Activated CD8-positive, alpha-beta T cell treated with anti-CD3 and anti-CD28 coated beads, Interleukin-2, amount 10 ng/mL, durations not matched to agents 7 days and 5 days (primary cell): ENCODE measurements at regions not wholly inside any gene's neighbourhood (a gene's known extent, or its start where the extent isn't known, plus 50 kb on each side); places are given as distances from the start of the nearest gene placed in this dataset.

Experiments used
- ATAC-seq: fragments of 150-1000 bp; cut with Tn5 transposase; one replicate; pipeline ENCODE4 v1.10.0; 2021; ENCODE audit warnings: moderate library complexity
- CTCF ChIA-PET: fragments of 350-600 bp; sonication (Branson Sonifier 250); formaldehyde crosslinking; loops from one replicate; lab custom pipeline; 2021; ENCODE audit warnings: antibody characterized with exemption; lab: Charles Lee
- POLR2A ChIA-PET: fragments of 350-600 bp; sonication (Branson Sonifier 250); formaldehyde crosslinking; loops from one replicate; lab custom pipeline; 2021; ENCODE audit warnings: antibody characterized with exemption; lab: Charles Lee
- DNase-seq: peaks from one replicate; pipeline ENCODE4 v3.0.0-alpha.2; 2020
- H3K27ac Mint-ChIP-seq: one replicate; pipeline ENCODE4 v1.8.0; 2021; ENCODE audit warnings: mild to moderate bottlenecking, mixed read lengths
- H3K27me3 Mint-ChIP-seq: one replicate; pipeline ENCODE4 v1.8.0; 2021; ENCODE audit warnings: low read depth, mixed read lengths
- H3K36me3 Mint-ChIP-seq: one replicate; pipeline ENCODE4 v1.8.0; 2021; ENCODE audit warnings: low read depth, mixed read lengths
- H3K4me1 Mint-ChIP-seq: one replicate; pipeline ENCODE4 v1.8.0; 2021; ENCODE audit warnings: low read depth, mixed read lengths
- H3K4me3 Mint-ChIP-seq: one replicate; pipeline ENCODE4 v1.8.0; 2021; ENCODE audit warnings: mild to moderate bottlenecking, mixed read lengths
- H3K9me3 Mint-ChIP-seq: one replicate; pipeline ENCODE4 v1.8.0; 2022; ENCODE audit warnings: mixed read lengths; ENCODE audit not compliant: insufficient read depth

- ChIA-PET CTCF (interaction anchor here (1.4 kb wide), 1 partner anchor 11 kb away, joined by 3 read pairs; no protein-coding TSS in a partner anchor), POLR2A (no interaction called here)
- Mint-ChIP-seq H3K27ac (no peak overlapping the region), H3K27me3 (no peaks in the 10 kb centered on the region), H3K4me3 (no peak overlapping the region), H3K4me1 (peaks cover 14% of the 10 kb centered on the region), H3K36me3 (peaks cover 7% of the 10 kb centered on the region), H3K9me3 (no peaks in the 10 kb centered on the region)
- no peak for DNase-seq
- no peak for ATAC-seq
Measured at GRCh38 chr2:204012072-204012653, 75.6 kb downstream of the ICOS start.

- no peaks in the 10 kb centered on the region for H3K27me3 Mint-ChIP-seq
- DNase-seq (no peak), ATAC-seq (no peak)
- H3K4me3 Mint-ChIP-seq, result no peak overlapping the region
- H3K4me1 Mint-ChIP-seq, result peaks cover 17% of the 10 kb centered on the region
- no peaks in the 10 kb centered on the region for H3K9me3 Mint-ChIP-seq
- ChIA-PET CTCF (interaction anchor here (0.6 to 1.6 kb wide), 6 partner anchors 8 to 77 kb away, joined by 3 to 10 read pairs (median 3); no protein-coding TSS in a partner anchor), POLR2A (interaction anchor here (1.5 kb wide), 1 partner anchor 12 kb away, joined by 3 read pairs; no protein-coding TSS in a partner anchor)
- H3K36me3 Mint-ChIP-seq, result peaks cover 4% of the 10 kb centered on the region
- H3K27ac Mint-ChIP-seq, result no peak overlapping the region
Measured at GRCh38 chr2:204015118-204015843, 78.7 kb downstream of the ICOS start.

GRCh38 chr2:204018717-204019116 lies 82.2 kb downstream of the ICOS start:
- Mint-ChIP-seq H3K9me3 (no peaks in the 10 kb centered on the region), H3K4me3 (no peak overlapping the region), H3K36me3 (peaks cover 4% of the 10 kb centered on the region), H3K27me3 (no peaks in the 10 kb centered on the region), H3K27ac (no peak overlapping the region), H3K4me1 (peaks cover 21% of the 10 kb centered on the region)
- POLR2A ChIA-PET, result no interaction called here
- DNase-seq, result no peak
- CTCF ChIA-PET, result interaction anchor here (1.2 kb wide), 1 partner anchor 19 kb away, joined by 5 read pairs; no protein-coding TSS in a partner anchor
- no peak for ATAC-seq

GRCh38 chr2:204019572-204020501 lies 83.3 kb downstream of the ICOS start:
- H3K4me1 Mint-ChIP-seq, result peaks cover 21% of the 10 kb centered on the region
- POLR2A ChIA-PET, result no interaction called here
- H3K4me3 Mint-ChIP-seq, result no peak overlapping the region
- peaks cover 4% of the 10 kb centered on the region for H3K36me3 Mint-ChIP-seq
- no peak overlapping the region for H3K27ac Mint-ChIP-seq
- H3K27me3 Mint-ChIP-seq, result no peaks in the 10 kb centered on the region
- ATAC-seq (peak; percentile 69), DNase-seq (peak; percentile 39)
- CTCF ChIA-PET, result interaction anchor here (1.2 kb wide), 1 partner anchor 20 kb away, joined by 5 read pairs; no protein-coding TSS in a partner anchor
- no peaks in the 10 kb centered on the region for H3K9me3 Mint-ChIP-seq

- no peaks in the 10 kb centered on the region for H3K27me3 Mint-ChIP-seq
- H3K4me3 Mint-ChIP-seq, result no peak overlapping the region
- ChIA-PET POLR2A (interaction anchor here (0.6 to 0.7 kb wide), 2 partner anchors 28 to 95 kb away, joined by 3 read pairs; no protein-coding TSS in a partner anchor), CTCF (interaction anchor here (0.7 to 2.0 kb wide), 2 partner anchors 30 to 157 kb away, joined by 3 to 6 read pairs; no protein-coding TSS in a partner anchor)
- H3K36me3 Mint-ChIP-seq, result peaks cover 4% of the 10 kb centered on the region
- H3K27ac Mint-ChIP-seq, result no peak overlapping the region
- H3K4me1 Mint-ChIP-seq, result peaks cover 20% of the 10 kb centered on the region
- DNase-seq (no peak), ATAC-seq (no peak)
- H3K9me3 Mint-ChIP-seq, result no peaks in the 10 kb centered on the region
Measured at GRCh38 chr2:204021290-204022081, 84.9 kb downstream of the ICOS start.

DNA sequence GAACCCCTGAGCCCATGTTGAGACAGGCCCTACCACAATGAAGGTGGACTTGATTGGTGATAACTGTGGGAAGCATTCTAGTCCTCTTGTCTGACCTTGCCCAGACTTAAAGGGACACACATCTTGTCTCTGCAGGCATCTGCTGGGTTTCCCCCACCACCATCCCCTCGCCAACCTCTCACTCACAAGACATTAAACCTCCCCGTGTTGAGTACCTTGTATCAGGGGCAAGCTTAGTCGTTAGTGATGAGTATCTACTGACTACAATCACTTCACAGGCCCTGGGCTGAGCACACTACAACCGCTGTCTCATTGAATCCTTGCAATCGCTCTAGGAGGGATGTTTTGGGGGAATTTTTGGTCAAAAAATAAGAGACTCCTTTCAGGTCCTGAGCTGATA lies 86.0 kb downstream of the ICOS start:
- ATAC-seq (no peak), DNase-seq (no peak)

GRCh38 chr2:204023088-204023487 lies 86.5 kb downstream of the ICOS start:
- H3K27ac Mint-ChIP-seq, result no peak overlapping the region
- POLR2A ChIA-PET, result interaction anchor here (0.6 kb wide), 2 partner anchors 84 to 1504 kb away, joined by 3 to 4 read pairs; no protein-coding TSS in a partner anchor
- ATAC-seq, result no peak

More for the DNA sequence above, 86.0 kb downstream of the ICOS start:
- ChIA-PET POLR2A (no interaction called here), CTCF (interaction anchor here (0.6 to 3.1 kb wide), 11 partner anchors 8 to 143 kb away, joined by 3 to 10 read pairs (median 4); no protein-coding TSS in a partner anchor)
- peaks cover 30% of the 10 kb centered on the region for H3K4me1 Mint-ChIP-seq
- H3K36me3 Mint-ChIP-seq, result peaks cover 4% of the 10 kb centered on the region
- no peaks in the 10 kb centered on the region for H3K27me3 Mint-ChIP-seq
- H3K27ac Mint-ChIP-seq, result no peak overlapping the region
- no peaks in the 10 kb centered on the region for H3K9me3 Mint-ChIP-seq
- H3K4me3 Mint-ChIP-seq, result no peak overlapping the region

DNA sequence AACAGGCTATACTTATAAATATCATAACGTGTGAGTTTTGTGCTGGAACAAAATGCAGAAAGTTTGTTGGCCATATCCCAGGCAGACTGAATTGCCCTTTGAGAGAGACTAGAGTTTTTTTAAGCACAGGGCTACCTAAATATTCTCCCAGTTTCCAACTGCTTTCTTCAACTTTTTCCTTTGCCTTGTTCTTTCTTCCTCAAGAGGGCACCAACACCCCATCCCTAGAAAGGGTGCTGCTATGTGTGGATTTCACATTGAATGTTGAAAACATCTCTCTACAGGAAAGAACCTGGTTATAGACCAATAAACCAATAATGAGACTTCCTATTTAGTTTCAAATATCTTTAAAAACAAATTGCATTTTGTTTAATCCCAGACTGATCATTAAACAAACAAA lies 87.9 kb downstream of the ICOS start:
- DNase-seq, result no peak
- H3K9me3 Mint-ChIP-seq, result no peaks in the 10 kb centered on the region
- H3K4me1 Mint-ChIP-seq, result peaks cover 25% of the 10 kb centered on the region
- ATAC-seq, result no peak
- ChIA-PET CTCF (interaction anchor here (0.7 to 3.1 kb wide), 15 partner anchors 10 to 156 kb away, joined by 3 to 10 read pairs (median 4); no protein-coding TSS in a partner anchor), POLR2A (no interaction called here)
- H3K4me3 Mint-ChIP-seq, result no peak overlapping the region
- H3K27me3 Mint-ChIP-seq, result no peaks in the 10 kb centered on the region
- no peak overlapping the region for H3K27ac Mint-ChIP-seq
- no peaks in the 10 kb centered on the region for H3K36me3 Mint-ChIP-seq

More at GRCh38 chr2:204023088-204023487, 86.5 kb downstream of the ICOS start:
- Mint-ChIP-seq H3K4me1 (peaks cover 30% of the 10 kb centered on the region), H3K36me3 (peaks cover 1% of the 10 kb centered on the region), H3K9me3 (no peaks in the 10 kb centered on the region), H3K27me3 (no peaks in the 10 kb centered on the region), H3K4me3 (no peak overlapping the region)
- CTCF ChIA-PET, result interaction anchor here (0.6 to 3.1 kb wide), 14 partner anchors 8 to 144 kb away, joined by 3 to 10 read pairs (median 4); no protein-coding TSS in a partner anchor
- no peak for DNase-seq

DNA sequence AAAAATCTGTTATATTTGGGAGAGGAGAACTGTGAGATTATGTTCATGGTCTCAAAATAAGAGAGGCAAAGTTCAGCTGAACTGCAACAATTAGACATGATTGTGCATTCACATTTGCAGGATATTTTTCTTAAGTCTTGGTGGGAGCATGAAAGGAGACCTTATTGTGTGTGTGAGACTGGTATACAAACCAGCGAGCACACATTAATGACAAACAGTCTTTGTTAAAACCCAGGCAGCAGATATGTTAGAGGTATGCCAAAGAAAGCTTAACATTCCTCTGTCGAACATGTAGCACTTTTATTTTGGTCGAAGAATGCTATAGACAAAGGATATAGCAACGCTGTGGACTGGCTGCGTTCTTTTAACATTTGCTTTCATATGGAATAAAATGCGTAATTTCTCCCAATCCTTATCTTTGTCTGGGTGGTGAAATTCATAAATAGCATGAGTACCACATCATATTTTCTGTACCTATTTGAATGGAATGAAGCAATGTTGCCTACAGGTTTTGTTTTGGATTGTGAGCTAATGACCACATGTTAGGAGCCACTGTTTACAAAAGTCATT lies 88.4 kb downstream of the ICOS start:
- no peak overlapping the region for H3K27ac Mint-ChIP-seq

GRCh38 chr2:204026294-204026693 lies 89.7 kb downstream of the ICOS start:
- peaks cover 19% of the 10 kb centered on the region for H3K4me1 Mint-ChIP-seq
- DNase-seq, result no peak
- H3K27me3 Mint-ChIP-seq, result no peaks in the 10 kb centered on the region
- H3K27ac Mint-ChIP-seq, result no peak overlapping the region
- H3K36me3 Mint-ChIP-seq, result no peaks in the 10 kb centered on the region
- ATAC-seq, result no peak
- POLR2A ChIA-PET, result interaction anchor here (1.5 kb wide), 1 partner anchor 77 kb away, joined by 3 read pairs; no protein-coding TSS in a partner anchor
- CTCF ChIA-PET, result interaction anchor here (1.0 to 1.5 kb wide), 3 partner anchors 24 to 75 kb away, joined by 3 to 4 read pairs (median 4); no protein-coding TSS in a partner anchor
- no peaks in the 10 kb centered on the region for H3K9me3 Mint-ChIP-seq
- no peak overlapping the region for H3K4me3 Mint-ChIP-seq

More for the DNA sequence above, 88.4 kb downstream of the ICOS start:
- ChIA-PET CTCF (interaction anchor here (0.6 to 3.1 kb wide), 13 partner anchors 10 to 156 kb away, joined by 3 to 10 read pairs (median 4); no protein-coding TSS in a partner anchor), POLR2A (interaction anchor here (0.7 kb wide), 1 partner anchor 237 kb away, joined by 3 read pairs; no protein-coding TSS in a partner anchor)
- DNase-seq (no peak), ATAC-seq (no peak)
- H3K4me1 Mint-ChIP-seq, result peaks cover 20% of the 10 kb centered on the region
- H3K27me3 Mint-ChIP-seq, result no peaks in the 10 kb centered on the region
- H3K36me3 Mint-ChIP-seq, result no peaks in the 10 kb centered on the region
- H3K9me3 Mint-ChIP-seq, result no peaks in the 10 kb centered on the region
- H3K4me3 Mint-ChIP-seq, result no peak overlapping the region
